ENCODE measurements at regions not wholly inside any gene's neighbourhood (a gene's known extent, or its start where the extent isn't known, plus 50 kb on each side); places are given as distances from the start of the nearest gene placed in this dataset.

DNA sequence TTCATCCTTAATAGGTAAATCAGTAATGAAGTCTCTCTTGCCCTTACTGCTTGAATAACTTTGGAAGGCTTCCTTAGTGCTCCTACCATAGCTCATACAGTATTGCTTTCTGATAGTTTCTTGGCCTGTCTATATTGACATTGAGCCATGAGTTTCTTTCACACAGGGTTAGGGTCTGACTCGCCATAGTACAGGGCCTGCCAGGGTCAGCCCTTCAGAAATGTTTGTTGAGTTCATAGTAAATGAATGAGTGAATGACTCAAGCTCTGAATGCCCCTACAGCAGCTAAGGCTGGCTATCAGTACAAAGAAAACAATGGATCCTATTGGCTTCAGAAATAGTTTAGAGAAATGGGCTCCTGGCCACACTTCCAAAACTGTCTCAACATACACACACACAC, 65.0 kb upstream of the LRATD1 start:
- no peak for DNase-seq

DNA sequence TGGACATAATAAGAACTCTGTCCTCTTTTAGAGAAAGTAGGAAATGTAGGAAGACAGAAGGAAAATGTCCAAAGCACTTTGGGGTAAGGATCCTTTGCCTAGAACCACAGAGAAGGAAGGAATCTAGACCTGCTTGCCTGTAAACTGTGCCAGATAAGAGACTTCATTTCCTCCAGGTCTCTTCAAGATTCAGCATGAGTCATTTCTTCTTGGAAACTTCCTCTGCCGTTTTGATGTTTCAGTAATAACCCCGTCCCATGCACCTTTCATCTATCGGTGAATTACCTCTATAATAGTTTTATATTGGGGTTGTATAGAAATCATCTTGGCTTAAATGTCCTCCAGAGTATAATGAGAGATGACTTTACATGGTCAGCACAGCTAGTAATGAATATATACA, 63.2 kb upstream of the LRATD1 start:
- no peak for DNase-seq

DNA sequence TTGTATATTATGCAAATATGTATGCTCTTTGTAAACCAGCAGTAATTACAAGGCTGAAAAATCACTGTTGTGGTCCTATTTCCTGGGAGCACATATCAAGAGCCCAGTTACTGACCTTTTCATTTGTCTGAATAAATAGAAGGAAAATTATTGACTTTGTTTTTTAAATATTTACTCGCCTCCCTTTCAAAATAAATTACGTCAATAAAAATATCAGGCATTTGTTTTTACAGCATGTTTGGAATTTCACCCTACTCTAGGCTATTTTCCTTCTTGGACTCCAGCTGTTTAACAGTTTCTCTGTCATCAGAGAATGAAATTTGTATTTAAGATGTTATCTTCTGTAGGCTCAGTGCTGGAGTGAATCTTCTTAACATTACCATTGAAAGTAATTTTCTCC, 59.9 kb upstream of the LRATD1 start:
- no peak for DNase-seq

DNA sequence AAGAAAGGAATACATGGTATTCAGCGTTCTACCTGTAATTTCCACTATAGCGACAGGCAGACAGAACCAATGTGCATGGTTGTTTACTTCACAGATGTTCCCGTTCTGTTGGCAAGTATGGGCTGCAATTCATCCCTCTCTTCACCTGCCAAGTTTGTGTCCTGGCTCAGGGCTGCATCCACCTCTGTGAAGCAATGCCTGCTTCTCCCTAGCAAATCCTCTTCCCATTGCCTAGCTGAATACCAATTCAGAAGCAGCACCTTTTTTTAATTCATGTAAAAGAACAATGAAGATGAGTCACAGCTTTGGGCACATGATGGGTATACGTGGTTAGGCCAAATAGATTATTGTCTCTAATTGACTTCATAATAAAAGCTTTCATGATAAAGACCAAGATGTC, 54.7 kb upstream of the LRATD1 start:
- no peak for DNase-seq

Measured in NCI-H1105 (cell line).